CD4-positive, alpha-beta T cell (primary cell): ENCODE measurements at regions not wholly inside any gene's neighbourhood (a gene's known extent, or its start where the extent isn't known, plus 50 kb on each side); places are given as distances from the start of the nearest gene placed in this dataset.

ENCODE experiments used
- ATAC-seq: fragments of 200-7000 bp; cut with Tn5 transposase; one replicate; pipeline ENCODE4 v1.10.0; 2022; ENCODE audit warnings: mild to moderate bottlenecking; ENCODE audit not compliant: poor library complexity
- CTCF ChIA-PET: fragments of 350-600 bp; sonication (Branson Sonifier 250); formaldehyde crosslinking; loops from one replicate; lab custom pipeline; 2021; ENCODE audit warnings: antibody characterized with exemption, inconsistent platforms; lab: Charles Lee
- POLR2A ChIA-PET: fragments of 350-600 bp; sonication (Branson Sonifier 250); formaldehyde crosslinking; loops from one replicate; lab custom pipeline; 2021; ENCODE audit warnings: antibody characterized with exemption, inconsistent platforms; lab: Charles Lee
- DNase-seq, 14 experiments: peaks; one replicate each; pipeline ENCODE4 v3.0.0-alpha.2; 2013 to 2020; ENCODE audit warnings: mixed read lengths in 2 of 14
- H3K27ac ChIP-seq, 2 donors: one replicate each; pipeline versions ENCODE4 v1.5.1 to v1.7.0; 2013; ENCODE audit warnings: low read length in 2 of 2, low read depth in 1 of 2, mild to moderate bottlenecking in 1 of 2
- H3K27me3 ChIP-seq, 2 experiments: 1 replicate in 1 of 2; 2 replicates in 1 of 2; pipeline versions ENCODE4 v1.6.1 to v1.7.0; 2013; ENCODE audit warnings: low read length in 2 of 2, control low read depth in 1 of 2, mild to moderate bottlenecking in 1 of 2, moderate library complexity in 1 of 2; ENCODE audit not compliant: insufficient read depth in 2 of 2, control insufficient read depth in 1 of 2
- H3K36me3 ChIP-seq: one replicate; pipeline ENCODE4 v1.6.1; 2013; ENCODE audit warnings: low read length, control low read depth; ENCODE audit not compliant: insufficient read depth
- H3K4me1 ChIP-seq: one replicate; pipeline ENCODE4 v1.6.1; 2013; ENCODE audit warnings: low read length, control low read depth; ENCODE audit not compliant: insufficient read depth
- H3K4me3 ChIP-seq: one replicate; pipeline ENCODE4 v1.5.1; 2013; ENCODE audit warnings: mild to moderate bottlenecking, low read length, moderate library complexity
- H3K9me3 ChIP-seq, 2 experiments: 1 replicate in 1 of 2; 2 replicates in 1 of 2; pipeline versions ENCODE4 v1.6.1 to v1.7.0; 2013; ENCODE audit warnings: low read length in 2 of 2, mild to moderate bottlenecking in 2 of 2, control low read depth in 1 of 2, moderate library complexity in 1 of 2; ENCODE audit not compliant: control insufficient read depth in 1 of 2, insufficient read depth in 1 of 2
- H3K27ac Mint-ChIP-seq: one replicate; pipeline ENCODE4 v1.8.0; 2020; ENCODE audit warnings: mixed read lengths
- H3K27me3 Mint-ChIP-seq: one replicate; pipeline ENCODE4 v1.8.0; 2021; ENCODE audit warnings: mixed read lengths
- H3K36me3 Mint-ChIP-seq: one replicate; pipeline ENCODE4 v1.8.0; 2021; ENCODE audit warnings: low read depth, mixed read lengths
- H3K4me1 Mint-ChIP-seq: one replicate; pipeline ENCODE4 v1.8.0; 2021; ENCODE audit warnings: low read depth, mixed read lengths
- H3K4me3 Mint-ChIP-seq: one replicate; pipeline ENCODE4 v1.8.0; 2020; ENCODE audit warnings: mild to moderate bottlenecking, mixed read lengths
- H3K9me3 Mint-ChIP-seq: one replicate; pipeline ENCODE4 v1.8.0; 2020; ENCODE audit warnings: mixed read lengths
- CTCF ChIP-seq: fragments of 200-600 bp; IDR thresholded peaks from one replicate; pipeline ENCODE4 v1.8.0; 2022; ENCODE audit warnings: antibody characterized with exemption, mild to moderate bottlenecking
- intact Hi-C, 2 experiments: fragments of 100-400 bp; cut with DNase I in 1 of 2; cut with micrococcal nuclease in 1 of 2; formaldehyde crosslinking; loops; one replicate each; pipeline versions ENCODE4 v1.15.1 to v1.9.0; 2023 to 2025; cut with DNase I, micrococcal nuclease

DNA sequence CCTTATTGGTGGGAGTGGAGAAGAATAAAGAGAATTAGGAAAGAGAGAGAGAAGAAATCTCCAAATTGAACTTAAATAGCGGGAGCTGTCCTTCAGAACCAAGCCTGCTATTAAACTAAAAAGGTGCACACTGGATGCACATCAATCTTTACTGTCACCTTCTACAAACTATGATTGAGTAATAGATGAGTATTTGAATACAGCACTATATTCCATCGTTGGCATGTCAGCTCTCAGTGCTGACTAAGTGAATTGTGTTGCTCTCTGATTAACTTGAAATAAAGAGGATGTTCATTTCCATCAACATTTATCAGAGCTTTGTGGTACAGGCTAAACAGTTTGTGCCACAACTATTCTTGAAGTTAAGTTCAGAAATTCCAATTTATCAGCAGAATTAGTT is 143.7 kb upstream of the PABPC4L start:
- CTCF ChIA-PET = no interaction called here
- POLR2A ChIA-PET = no interaction called here
- Mint-ChIP-seq H3K36me3 (no peaks in the 10 kb centered on the region), H3K9me3 (peaks cover 2% of the 10 kb centered on the region), H3K4me3 (no peak overlapping the region), H3K27me3 (no peaks in the 10 kb centered on the region), H3K27ac (no peak overlapping the region), H3K4me1 (no peaks in the 10 kb centered on the region)
- intact Hi-C loops = no loop called here
- ATAC-seq (no peak), DNase-seq (no peak)
- no peak for TF ChIP-seq CTCF
- no peaks in the 10 kb centered on the region for H3K9me3 ChIP-seq
- no peaks in the 10 kb centered on the region for H3K4me1 ChIP-seq
- no peaks in the 10 kb centered on the region for H3K27me3 ChIP-seq
- no peak overlapping the region for H3K4me3 ChIP-seq
- H3K36me3 ChIP-seq = no peaks in the 10 kb centered on the region
- H3K27ac ChIP-seq = no peak overlapping the region

- H3K27me3 ChIP-seq = no peaks in the 10 kb centered on the region
- intact Hi-C loops = no loop called here
- H3K4me3 ChIP-seq = no peak overlapping the region
- ATAC-seq (no peak), DNase-seq (no peak)
- Mint-ChIP-seq H3K36me3 (no peaks in the 10 kb centered on the region), H3K27ac (no peak overlapping the region), H3K4me3 (no peak overlapping the region), H3K9me3 (peaks cover 2% of the 10 kb centered on the region), H3K4me1 (no peaks in the 10 kb centered on the region), H3K27me3 (no peaks in the 10 kb centered on the region)
- H3K36me3 ChIP-seq = no peaks in the 10 kb centered on the region
- H3K4me1 ChIP-seq = no peaks in the 10 kb centered on the region
- H3K9me3 ChIP-seq = no peaks in the 10 kb centered on the region
- ChIA-PET CTCF (no interaction called here), POLR2A (no interaction called here)
- TF ChIP-seq CTCF = no peak
- H3K27ac ChIP-seq = no peak overlapping the region
Measured at GRCh38 chr4:134343656-134344055, 142.1 kb upstream of the PABPC4L start.

DNA sequence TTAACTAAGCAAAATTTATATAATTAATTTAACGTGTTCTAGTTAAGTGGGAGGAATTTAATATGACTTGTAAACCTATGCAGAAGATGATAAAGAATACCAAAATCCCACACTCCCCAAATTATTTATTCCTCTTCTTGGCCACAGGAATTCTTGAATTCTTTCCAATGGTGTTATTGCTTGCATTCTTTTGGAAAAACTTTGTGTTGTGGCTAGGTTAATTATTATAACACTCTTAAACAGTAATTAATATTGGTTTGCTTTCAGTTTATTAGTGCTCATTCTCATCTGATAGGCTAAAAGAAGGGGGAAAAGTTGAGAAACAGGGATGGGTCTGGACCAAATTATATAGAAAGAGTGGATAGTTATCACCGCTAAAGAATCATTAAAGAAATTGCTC is 141.5 kb upstream of the PABPC4L start:
- POLR2A ChIA-PET = no interaction called here
- no peaks in the 10 kb centered on the region for H3K36me3 ChIP-seq
- no peak for ATAC-seq
- H3K9me3 Mint-ChIP-seq = peaks cover 2% of the 10 kb centered on the region
- no peak overlapping the region for H3K27ac Mint-ChIP-seq
- CTCF ChIA-PET = no interaction called here
- H3K4me3 ChIP-seq = no peak overlapping the region
- H3K4me1 Mint-ChIP-seq = no peaks in the 10 kb centered on the region
- no peak for TF ChIP-seq CTCF
- H3K27me3 Mint-ChIP-seq = no peaks in the 10 kb centered on the region
- no peak overlapping the region for H3K4me3 Mint-ChIP-seq
- H3K27me3 ChIP-seq = no peaks in the 10 kb centered on the region
- H3K4me1 ChIP-seq = no peaks in the 10 kb centered on the region
- DNase-seq = no peak
- no peaks in the 10 kb centered on the region for H3K9me3 ChIP-seq
- H3K27ac ChIP-seq = no peak overlapping the region
- intact Hi-C loops = no loop called here
- no peaks in the 10 kb centered on the region for H3K36me3 Mint-ChIP-seq
